ENCODE measurements at regions not wholly inside any gene's neighbourhood (a gene's known extent, or its start where the extent isn't known, plus 50 kb on each side); places are given as distances from the start of the nearest gene placed in this dataset.

GRCh38 chr3:193978030-193978429 is 157.9 kb upstream of the HES1 start:
- H3K4me3 ChIP-seq = no peak overlapping the region
- H3K27ac ChIP-seq = no peak overlapping the region
- DNase-seq (ENCODE audit: low spot score) = no peak
- no peak for TF ChIP-seq POLR2AphosphoS5 (IDR thresholded peaks at IDR 0.05)
- no peak for TF ChIP-seq CTCF (IDR thresholded peaks at IDR 0.05)
- TF ChIP-seq POLR2A (IDR thresholded peaks at IDR 0.05) = no peak
- no peaks in the 10 kb centered on the region for H3K9me3 ChIP-seq
- H3K36me3 ChIP-seq = no peaks in the 10 kb centered on the region
- WGBS = 67% methylated on average over 8 of the region's 8 CpGs
- H3K4me1 ChIP-seq (replicated peaks) = no peaks in the 10 kb centered on the region
- H3K27me3 ChIP-seq (replicated peaks; ENCODE audit: insufficient read depth) = no peaks in the 10 kb centered on the region
- intact Hi-C loops (cut with DNase I) = no loop called here

GRCh38 chr3:193978486-193978885 is 157.5 kb upstream of the HES1 start:
- Histone ChIP-seq H3K27ac (no peak overlapping the region), H3K27me3 (replicated peaks; ENCODE audit: insufficient read depth) (no peaks in the 10 kb centered on the region), H3K9me3 (no peaks in the 10 kb centered on the region), H3K4me3 (no peak overlapping the region), H3K4me1 (replicated peaks) (no peaks in the 10 kb centered on the region), H3K36me3 (no peaks in the 10 kb centered on the region)
- WGBS = 94% methylated on average over 6 of the region's 6 CpGs
- no peak for DNase-seq (ENCODE audit: low spot score)
- TF ChIP-seq POLR2A (IDR thresholded peaks at IDR 0.05) (no peak), CTCF (IDR thresholded peaks at IDR 0.05) (no peak), POLR2AphosphoS5 (IDR thresholded peaks at IDR 0.05) (no peak)
- intact Hi-C loops (cut with DNase I) = no loop called here

- Histone ChIP-seq H3K27me3 (replicated peaks; ENCODE audit: insufficient read depth) (no peaks in the 10 kb centered on the region), H3K4me1 (replicated peaks) (no peaks in the 10 kb centered on the region), H3K4me3 (no peak overlapping the region), H3K9me3 (no peaks in the 10 kb centered on the region), H3K36me3 (no peaks in the 10 kb centered on the region), H3K27ac (no peak overlapping the region)
- 83% methylated on average over 7 of the region's 7 CpGs for whole genome bisulfite sequencing
- no peak for DNase-seq (ENCODE audit: low spot score)
- intact Hi-C loops (cut with DNase I) = no loop called here
- no peak for TF ChIP-seq CTCF (IDR thresholded peaks at IDR 0.05)
- no peak for TF ChIP-seq POLR2AphosphoS5 (IDR thresholded peaks at IDR 0.05)
- no peak for TF ChIP-seq POLR2A (IDR thresholded peaks at IDR 0.05)
Measured at GRCh38 chr3:193980326-193980725, 155.6 kb upstream of the HES1 start.

- intact Hi-C loops (cut with DNase I) = no loop called here
- H3K4me3 ChIP-seq = no peak overlapping the region
- H3K27ac ChIP-seq = no peak overlapping the region
- H3K27me3 ChIP-seq (replicated peaks; ENCODE audit: insufficient read depth) = no peaks in the 10 kb centered on the region
- H3K9me3 ChIP-seq = no peaks in the 10 kb centered on the region
- TF ChIP-seq POLR2A (IDR thresholded peaks at IDR 0.05) = no peak
- TF ChIP-seq CTCF (IDR thresholded peaks at IDR 0.05) = no peak
- TF ChIP-seq POLR2AphosphoS5 (IDR thresholded peaks at IDR 0.05) = no peak
- DNase-seq (ENCODE audit: low spot score) = no peak
- 81% methylated on average over 3 of the region's 3 CpGs for WGBS
- no peaks in the 10 kb centered on the region for H3K4me1 ChIP-seq (replicated peaks)
- no peaks in the 10 kb centered on the region for H3K36me3 ChIP-seq
Measured at GRCh38 chr3:193980905-193981304, 155.0 kb upstream of the HES1 start.

- intact Hi-C loops (cut with DNase I) = no loop called here
- Histone ChIP-seq H3K4me3 (no peak overlapping the region), H3K36me3 (no peaks in the 10 kb centered on the region), H3K27me3 (replicated peaks; ENCODE audit: insufficient read depth) (no peaks in the 10 kb centered on the region), H3K9me3 (no peaks in the 10 kb centered on the region), H3K27ac (no peak overlapping the region), H3K4me1 (replicated peaks) (no peaks in the 10 kb centered on the region)
- 78% methylated on average over 4 of the region's 4 CpGs for WGBS
- TF ChIP-seq CTCF (IDR thresholded peaks at IDR 0.05) (no peak), POLR2A (IDR thresholded peaks at IDR 0.05) (no peak), POLR2AphosphoS5 (IDR thresholded peaks at IDR 0.05) (no peak)
- DNase-seq (ENCODE audit: low spot score) = no peak
Measured at GRCh38 chr3:193981504-193981903, 154.4 kb upstream of the HES1 start.

All from prostate gland (tissue), 2 donors.